ENCODE measurements at regions not wholly inside any gene's neighbourhood (a gene's known extent, or its start where the extent isn't known, plus 50 kb on each side); places are given as distances from the start of the nearest gene placed in this dataset.

DNA sequence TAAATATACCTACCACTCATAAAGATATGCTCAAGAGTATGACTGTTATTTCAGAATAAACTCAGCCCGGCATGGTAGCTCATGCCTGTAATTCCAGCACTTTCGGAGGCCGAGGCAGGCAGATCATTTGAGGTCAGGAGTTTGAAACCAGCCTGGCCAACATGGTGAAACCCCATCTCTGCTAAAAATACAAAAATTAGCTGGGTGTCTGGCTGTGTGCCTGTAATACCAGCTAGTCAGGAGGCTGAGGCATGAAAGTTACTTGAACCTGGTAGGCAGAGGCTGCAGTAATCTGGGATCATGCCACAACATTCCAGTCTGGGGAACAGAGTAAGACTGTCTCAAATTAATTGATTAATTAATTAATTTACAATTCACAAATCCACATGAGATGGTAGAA lies 208.2 kb upstream of the PDGFD start:
- 74% methylated on average over 3 of the region's 3 CpGs for WGBS
- intact Hi-C loops (cut with DNase I) = no loop called here
- Histone ChIP-seq H3K27ac (no peak overlapping the region), H3K9me3 (no peaks in the 10 kb centered on the region), H3K36me3 (no peaks in the 10 kb centered on the region), H3K27me3 (replicated peaks; ENCODE audit: insufficient read depth) (no peaks in the 10 kb centered on the region), H3K4me3 (no peak overlapping the region), H3K4me1 (replicated peaks) (no peaks in the 10 kb centered on the region)
- no peak for TF ChIP-seq POLR2A (IDR thresholded peaks at IDR 0.05)
- TF ChIP-seq POLR2AphosphoS5 (IDR thresholded peaks at IDR 0.05) = no peak
- TF ChIP-seq, protein P1, sequence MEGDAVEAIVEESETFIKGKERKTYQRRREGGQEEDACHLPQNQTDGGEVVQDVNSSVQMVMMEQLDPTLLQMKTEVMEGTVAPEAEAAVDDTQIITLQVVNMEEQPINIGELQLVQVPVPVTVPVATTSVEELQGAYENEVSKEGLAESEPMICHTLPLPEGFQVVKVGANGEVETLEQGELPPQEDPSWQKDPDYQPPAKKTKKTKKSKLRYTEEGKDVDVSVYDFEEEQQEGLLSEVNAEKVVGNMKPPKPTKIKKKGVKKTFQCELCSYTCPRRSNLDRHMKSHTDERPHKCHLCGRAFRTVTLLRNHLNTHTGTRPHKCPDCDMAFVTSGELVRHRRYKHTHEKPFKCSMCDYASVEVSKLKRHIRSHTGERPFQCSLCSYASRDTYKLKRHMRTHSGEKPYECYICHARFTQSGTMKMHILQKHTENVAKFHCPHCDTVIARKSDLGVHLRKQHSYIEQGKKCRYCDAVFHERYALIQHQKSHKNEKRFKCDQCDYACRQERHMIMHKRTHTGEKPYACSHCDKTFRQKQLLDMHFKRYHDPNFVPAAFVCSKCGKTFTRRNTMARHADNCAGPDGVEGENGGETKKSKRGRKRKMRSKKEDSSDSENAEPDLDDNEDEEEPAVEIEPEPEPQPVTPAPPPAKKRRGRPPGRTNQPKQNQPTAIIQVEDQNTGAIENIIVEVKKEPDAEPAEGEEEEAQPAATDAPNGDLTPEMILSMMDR (IDR thresholded peaks at IDR 0.05) = no peak
- DNase-seq (ENCODE audit: low spot score) = no peak

DNA sequence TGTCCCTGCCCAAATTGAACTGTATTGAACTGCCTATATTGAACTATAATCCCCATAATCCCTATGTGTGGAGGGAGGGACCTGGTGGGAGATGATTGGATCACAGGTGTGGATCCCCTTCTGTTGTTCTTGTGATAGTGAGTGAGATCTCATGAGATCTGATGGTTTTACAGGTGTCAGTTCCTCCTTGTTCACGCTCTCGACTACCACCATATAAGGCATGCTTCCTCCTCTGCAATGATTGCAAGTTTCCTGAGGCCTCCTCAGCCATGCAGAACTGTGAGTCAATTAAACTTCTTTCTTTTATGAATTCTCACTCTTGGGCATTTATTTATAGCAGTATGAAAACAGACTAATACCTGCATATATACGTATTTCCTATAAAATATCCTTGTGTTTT lies 206.5 kb upstream of the PDGFD start:
- no peaks in the 10 kb centered on the region for H3K27me3 ChIP-seq (replicated peaks; ENCODE audit: insufficient read depth)
- no peak overlapping the region for H3K4me3 ChIP-seq
- no peak overlapping the region for H3K27ac ChIP-seq
- TF ChIP-seq POLR2A (IDR thresholded peaks at IDR 0.05) (no peak), POLR2AphosphoS5 (IDR thresholded peaks at IDR 0.05) (no peak)
- TF ChIP-seq, protein P1 (IDR thresholded peaks at IDR 0.05) = no peak
- H3K4me1 ChIP-seq (replicated peaks) = no peaks in the 10 kb centered on the region
- no peaks in the 10 kb centered on the region for H3K36me3 ChIP-seq
- 91% methylated on average over 3 of the region's 3 CpGs for WGBS
- no peaks in the 10 kb centered on the region for H3K9me3 ChIP-seq
- intact Hi-C loops (cut with DNase I) = no loop called here
- DNase-seq (ENCODE audit: low spot score) = no peak

DNA sequence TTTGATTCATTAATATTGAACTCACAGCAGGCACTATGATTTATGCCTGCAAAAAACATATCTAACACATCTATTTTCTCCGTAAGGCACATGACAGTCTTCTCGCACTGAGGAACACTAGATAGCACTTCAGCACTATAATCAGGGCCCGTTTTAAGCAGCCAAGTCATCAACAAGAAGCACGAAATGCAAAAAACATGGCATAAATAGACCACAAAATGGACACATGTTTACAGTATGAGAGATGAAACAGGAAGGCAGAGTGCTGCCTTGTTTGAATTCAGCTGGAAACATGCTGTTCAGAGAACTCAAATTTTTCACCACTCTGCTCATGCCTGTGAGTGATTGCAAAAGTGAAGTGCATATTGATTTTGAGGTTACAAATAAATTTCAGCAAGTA lies 205.8 kb upstream of the PDGFD start:
- Histone ChIP-seq H3K4me3 (no peak overlapping the region), H3K27me3 (replicated peaks; ENCODE audit: insufficient read depth) (no peaks in the 10 kb centered on the region), H3K36me3 (no peaks in the 10 kb centered on the region), H3K4me1 (replicated peaks) (no peaks in the 10 kb centered on the region), H3K9me3 (no peaks in the 10 kb centered on the region), H3K27ac (no peak overlapping the region)
- intact Hi-C loops (cut with DNase I) = no loop called here
- 74% methylated on average over 4 of the region's 4 CpGs for WGBS
- TF ChIP-seq POLR2A (IDR thresholded peaks at IDR 0.05) = no peak
- TF ChIP-seq, protein P1 (IDR thresholded peaks at IDR 0.05) = no peak
- no peak for DNase-seq (ENCODE audit: low spot score)

DNA sequence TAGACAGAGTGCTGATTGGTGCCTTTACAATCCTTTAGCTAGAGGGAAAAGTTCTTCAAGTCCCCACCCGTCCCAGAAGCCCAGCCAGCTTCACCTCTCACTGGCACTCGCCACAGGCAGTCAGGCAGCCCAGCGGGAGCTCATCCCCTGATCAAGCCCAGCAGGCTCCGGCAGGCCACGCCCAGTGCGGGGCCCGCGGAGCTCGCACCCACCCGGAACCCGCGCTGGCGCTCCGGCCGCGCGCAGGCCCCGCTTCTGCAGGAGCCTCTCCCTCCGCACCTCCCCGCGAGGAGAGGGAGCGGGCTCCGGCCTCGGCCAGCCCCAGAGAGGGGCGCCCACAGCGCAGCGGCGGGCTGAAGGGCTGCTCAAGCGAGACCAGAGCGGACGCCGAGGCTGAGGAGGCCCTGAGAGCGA lies 202.4 kb upstream of the PDGFD start:
- Histone ChIP-seq H3K4me1 (replicated peaks) (no peaks in the 10 kb centered on the region), H3K4me3 (no peak overlapping the region), H3K9me3 (no peaks in the 10 kb centered on the region), H3K36me3 (no peaks in the 10 kb centered on the region), H3K27ac (no peak overlapping the region), H3K27me3 (replicated peaks; ENCODE audit: insufficient read depth) (no peaks in the 10 kb centered on the region)
- 97% methylated on average over 33 of the region's 33 CpGs for WGBS
- DNase-seq (ENCODE audit: low spot score) = no peak
- intact Hi-C loops (cut with DNase I) = no loop called here
- TF ChIP-seq POLR2A (IDR thresholded peaks at IDR 0.05) = no peak
- no peak for TF ChIP-seq POLR2AphosphoS5 (IDR thresholded peaks at IDR 0.05)
- TF ChIP-seq, protein P1 (IDR thresholded peaks at IDR 0.05) = no peak

DNA sequence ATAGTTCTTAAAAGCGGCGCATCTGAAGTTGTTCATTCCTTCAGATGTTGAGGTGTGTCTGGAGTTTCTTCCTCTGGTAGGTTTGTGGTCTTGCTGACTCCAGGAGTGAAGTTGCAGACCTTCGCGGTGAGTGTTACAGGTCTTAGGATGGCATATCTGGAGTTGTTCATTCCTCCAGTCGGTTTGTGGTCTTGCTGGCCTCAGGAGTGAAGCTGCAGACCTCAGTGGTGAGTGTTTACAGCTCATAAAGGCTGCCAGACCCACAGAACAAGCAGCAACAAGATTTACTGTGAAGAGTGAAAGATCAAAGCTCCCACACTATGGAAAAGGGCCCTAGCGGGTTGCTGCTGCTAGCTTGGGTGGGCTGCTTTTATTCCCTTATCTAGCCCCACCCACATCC lies 201.7 kb upstream of the PDGFD start:
- H3K9me3 ChIP-seq = no peaks in the 10 kb centered on the region
- no peaks in the 10 kb centered on the region for H3K4me1 ChIP-seq (replicated peaks)
- H3K4me3 ChIP-seq = no peak overlapping the region
- H3K36me3 ChIP-seq = no peaks in the 10 kb centered on the region
- DNase-seq (ENCODE audit: low spot score) = no peak
- intact Hi-C loops (cut with DNase I) = no loop called here
- TF ChIP-seq POLR2AphosphoS5 (IDR thresholded peaks at IDR 0.05) = no peak
- TF ChIP-seq, protein P1 (IDR thresholded peaks at IDR 0.05) = no peak
- no peak for TF ChIP-seq POLR2A (IDR thresholded peaks at IDR 0.05)
- no peaks in the 10 kb centered on the region for H3K27me3 ChIP-seq (replicated peaks; ENCODE audit: insufficient read depth)
- 92% methylated on average over 6 of the region's 6 CpGs for WGBS
- no peak overlapping the region for H3K27ac ChIP-seq
